ENCODE measurements at regions not wholly inside any gene's neighbourhood (a gene's known extent, or its start where the extent isn't known, plus 50 kb on each side); places are given as distances from the start of the nearest gene placed in this dataset.

GRCh38 chr2:16255120-16255519, 314.8 kb downstream of the MYCN start:
- TF ChIP-seq CTCF (IDR thresholded peaks at IDR 0.05): no peak
- no peak for TF ChIP-seq POLR2A (IDR thresholded peaks at IDR 0.05)
